Hepatocyte (in vitro differentiated cells): ENCODE measurements at regions not wholly inside any gene's neighbourhood (a gene's known extent, or its start where the extent isn't known, plus 50 kb on each side); places are given as distances from the start of the nearest gene placed in this dataset.
"Not testable (repeated sequence)": the region's sequence is repeated elsewhere in the genome, so short reads cannot be mapped to it uniquely, and the experiment has no call there.

Experiments used
- DNase-seq: peaks from one replicate; pipeline ENCODE4 v3.0.0-alpha.2; 2016; ENCODE audit warnings: low spot score
- H2AFZ ChIP-seq: fragments of 200-600 bp; sonication (generic); 2 replicates; pipeline ENCODE4 v1.6.0; 2016; ENCODE audit warnings: antibody characterized with exemption, mild to moderate bottlenecking
- H3K27ac ChIP-seq: fragments of 200-600 bp; sonication (generic); 2 replicates; pipeline ENCODE4 v1.5.1; 2016; ENCODE audit warnings: mild to moderate bottlenecking
- H3K27me3 ChIP-seq: fragments of 200-600 bp; sonication (generic); 2 replicates; pipeline ENCODE4 v1.6.1; 2016
- H3K36me3 ChIP-seq: fragments of 200-600 bp; sonication (generic); replicated peaks from 2 replicates; pipeline ENCODE4 v1.5.1; 2016; ENCODE audit warnings: low read depth; ENCODE audit not compliant: insufficient read depth
- H3K4me1 ChIP-seq: fragments of 200-600 bp; sonication (generic); 2 replicates; pipeline ENCODE4 v1.5.1; 2016; ENCODE audit warnings: mild to moderate bottlenecking, moderate library complexity; ENCODE audit not compliant: insufficient read depth
- H3K4me2 ChIP-seq: fragments of 200-600 bp; sonication (generic); 2 replicates; pipeline ENCODE4 v1.6.0; 2016
- H3K4me3 ChIP-seq: fragments of 200-600 bp; sonication (generic); 2 replicates; pipeline ENCODE4 v1.5.1; 2016; ENCODE audit warnings: mild to moderate bottlenecking
- H3K79me2 ChIP-seq: fragments of 200-600 bp; sonication (generic); 2 replicates; pipeline ENCODE4 v1.6.0; 2017; ENCODE audit warnings: mild to moderate bottlenecking
- H3K9me2 ChIP-seq: fragments of 200-600 bp; sonication (generic); replicated peaks from 2 replicates; pipeline ENCODE4 v1.6.0; 2017; ENCODE audit warnings: mild to moderate bottlenecking; ENCODE audit not compliant: insufficient read depth
- H3K9me3 ChIP-seq: fragments of 200-600 bp; sonication (generic); 2 replicates; pipeline ENCODE4 v1.5.1; 2016; ENCODE audit warnings: low read depth, mild to moderate bottlenecking
- H4K20me1 ChIP-seq: fragments of 200-600 bp; sonication (generic); 2 replicates; pipeline ENCODE4 v1.6.0; 2016; ENCODE audit warnings: mild to moderate bottlenecking; ENCODE audit not compliant: insufficient read depth, poor library complexity, severe bottlenecking
- EZH2 ChIP-seq: fragments of 200-600 bp; sonication (generic); IDR thresholded peaks from 2 replicates; pipeline ENCODE4 v1.6.1; 2016; ENCODE audit warnings: antibody characterized with exemption, mild to moderate bottlenecking, borderline replicate concordance
- EZH2phosphoT487 ChIP-seq: fragments of 200-600 bp; sonication (generic); IDR thresholded peaks from one replicate; pipeline ENCODE4 v1.6.1; 2018; ENCODE audit warnings: antibody characterized with exemption, mild to moderate bottlenecking, low read depth, moderate library complexity; ENCODE audit not compliant: unreplicated experiment, severe bottlenecking
- WGBS: methylation state at CpG from one replicate; pipeline ENCODE4 v1.1.6; 2016; ENCODE audit warnings: low lambda C conversion rate; ENCODE audit errors: missing lambda C conversion rate; 5-methylcytosine and 5-hydroxymethylcytosine counted together
- TF ChIP-seq, protein P1 (sequence below): fragments of 200-600 bp; sonication (generic); IDR thresholded peaks from 2 replicates; pipeline ENCODE4 v1.5.1; 2016; ENCODE audit warnings: antibody characterized with exemption, mild to moderate bottlenecking; ENCODE audit not compliant: poor library complexity

DNA sequence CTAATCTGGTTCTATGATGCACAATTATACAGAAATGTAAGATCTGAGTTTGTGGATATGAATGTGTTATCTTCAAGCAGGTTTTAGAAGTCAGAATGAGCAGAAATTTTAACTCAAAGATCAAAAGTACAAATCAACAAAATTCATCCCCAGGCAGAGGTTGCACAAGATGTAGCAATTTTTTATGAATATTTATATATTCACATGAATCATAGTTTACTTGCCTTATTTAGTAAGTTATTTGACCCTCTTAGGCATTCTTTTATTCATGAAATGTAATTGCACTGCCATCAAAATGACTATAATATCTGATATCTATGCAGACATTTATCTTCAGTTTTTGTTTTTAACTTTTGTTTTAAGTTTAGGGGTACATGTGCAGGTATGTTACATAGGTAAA, 103.1 kb upstream of the DAZL start:
- Histone ChIP-seq H3K9me3 (no peaks in the 10 kb centered on the region), H4K20me1 (no peaks in the 10 kb centered on the region), H3K36me3 (no peaks in the 10 kb centered on the region), H3K79me2 (no peaks in the 10 kb centered on the region), H3K4me2 (no peak overlapping the region), H3K4me3 (no peak overlapping the region), H3K27me3 (no peaks in the 10 kb centered on the region), H3K4me1 (no peaks in the 10 kb centered on the region), H3K9me2 (no peaks in the 10 kb centered on the region), H3K27ac (no peak overlapping the region), H2AFZ (no peak overlapping the region)
- TF ChIP-seq EZH2phosphoT487: no peak
- TF ChIP-seq, protein P1, sequence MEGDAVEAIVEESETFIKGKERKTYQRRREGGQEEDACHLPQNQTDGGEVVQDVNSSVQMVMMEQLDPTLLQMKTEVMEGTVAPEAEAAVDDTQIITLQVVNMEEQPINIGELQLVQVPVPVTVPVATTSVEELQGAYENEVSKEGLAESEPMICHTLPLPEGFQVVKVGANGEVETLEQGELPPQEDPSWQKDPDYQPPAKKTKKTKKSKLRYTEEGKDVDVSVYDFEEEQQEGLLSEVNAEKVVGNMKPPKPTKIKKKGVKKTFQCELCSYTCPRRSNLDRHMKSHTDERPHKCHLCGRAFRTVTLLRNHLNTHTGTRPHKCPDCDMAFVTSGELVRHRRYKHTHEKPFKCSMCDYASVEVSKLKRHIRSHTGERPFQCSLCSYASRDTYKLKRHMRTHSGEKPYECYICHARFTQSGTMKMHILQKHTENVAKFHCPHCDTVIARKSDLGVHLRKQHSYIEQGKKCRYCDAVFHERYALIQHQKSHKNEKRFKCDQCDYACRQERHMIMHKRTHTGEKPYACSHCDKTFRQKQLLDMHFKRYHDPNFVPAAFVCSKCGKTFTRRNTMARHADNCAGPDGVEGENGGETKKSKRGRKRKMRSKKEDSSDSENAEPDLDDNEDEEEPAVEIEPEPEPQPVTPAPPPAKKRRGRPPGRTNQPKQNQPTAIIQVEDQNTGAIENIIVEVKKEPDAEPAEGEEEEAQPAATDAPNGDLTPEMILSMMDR: no peak
- TF ChIP-seq EZH2: no peak
- no peak for DNase-seq

DNA sequence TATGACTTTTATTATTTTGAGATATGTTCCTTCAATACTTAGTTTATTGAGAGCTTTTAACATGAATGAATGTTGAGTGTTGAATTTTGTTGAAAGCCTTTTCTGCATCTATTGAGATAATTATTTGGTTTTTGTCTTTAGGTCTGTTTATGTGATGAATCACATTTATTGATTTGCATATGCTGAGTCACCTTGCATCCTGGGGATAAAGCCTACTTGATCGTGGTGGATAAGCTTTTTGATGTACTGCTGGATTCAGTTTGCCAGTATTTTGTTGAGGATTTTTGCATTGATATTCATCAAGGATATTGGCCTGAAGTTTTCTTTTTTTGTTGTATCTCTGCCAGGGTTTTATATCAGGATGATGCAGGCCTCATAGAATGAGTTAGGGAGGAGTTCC, 106.5 kb upstream of the DAZL start:
- H3K36me3 ChIP-seq, H3K9me2 ChIP-seq, H2AFZ ChIP-seq: not testable (repeated sequence)

DNA sequence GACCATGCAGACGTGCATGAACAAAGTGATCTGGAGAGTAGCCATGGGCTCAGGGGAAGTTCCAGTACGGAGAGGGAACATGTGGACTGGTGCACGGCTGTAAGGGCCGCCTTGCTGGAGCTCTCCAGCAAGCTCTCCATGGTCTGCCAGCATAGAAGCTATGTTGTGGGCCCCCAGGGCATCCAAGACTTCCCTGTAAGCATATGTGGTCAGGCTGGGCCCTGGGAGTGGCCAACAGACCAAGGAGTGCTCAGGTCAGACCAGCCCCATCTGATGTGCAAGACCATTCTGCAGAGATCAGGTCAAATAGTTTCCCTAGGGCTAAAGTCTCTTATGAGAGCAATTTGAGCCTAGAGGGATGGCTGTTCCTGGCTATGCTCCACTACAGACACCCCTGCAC, 110.1 kb upstream of the DAZL start:
- DNase-seq: no peak
- TF ChIP-seq EZH2 (no peak), EZH2phosphoT487 (no peak)
- TF ChIP-seq, protein P1: no peak
- H3K9me3 ChIP-seq: no peaks in the 10 kb centered on the region
- H3K79me2 ChIP-seq: no peaks in the 10 kb centered on the region
- WGBS: 90% methylated on average over 4 of the region's 4 CpGs
- no peak overlapping the region for H3K4me3 ChIP-seq
- no peaks in the 10 kb centered on the region for H3K36me3 ChIP-seq
- no peaks in the 10 kb centered on the region for H3K27me3 ChIP-seq
- H3K27ac ChIP-seq: no peak overlapping the region
- no peaks in the 10 kb centered on the region for H3K9me2 ChIP-seq
- no peaks in the 10 kb centered on the region for H4K20me1 ChIP-seq
- no peak overlapping the region for H2AFZ ChIP-seq
- no peak overlapping the region for H3K4me2 ChIP-seq
- H3K4me1 ChIP-seq: no peaks in the 10 kb centered on the region

More for the DNA sequence above, 106.5 kb upstream of the DAZL start:
- not testable (repeated sequence) for H3K27ac ChIP-seq, H3K27me3 ChIP-seq, H3K4me2 ChIP-seq, H3K9me3 ChIP-seq, H3K4me1 ChIP-seq, H4K20me1 ChIP-seq, H3K79me2 ChIP-seq, DNase-seq, H3K4me3 ChIP-seq
- 83% methylated on average over 1 of the region's 1 CpG for WGBS

DNA sequence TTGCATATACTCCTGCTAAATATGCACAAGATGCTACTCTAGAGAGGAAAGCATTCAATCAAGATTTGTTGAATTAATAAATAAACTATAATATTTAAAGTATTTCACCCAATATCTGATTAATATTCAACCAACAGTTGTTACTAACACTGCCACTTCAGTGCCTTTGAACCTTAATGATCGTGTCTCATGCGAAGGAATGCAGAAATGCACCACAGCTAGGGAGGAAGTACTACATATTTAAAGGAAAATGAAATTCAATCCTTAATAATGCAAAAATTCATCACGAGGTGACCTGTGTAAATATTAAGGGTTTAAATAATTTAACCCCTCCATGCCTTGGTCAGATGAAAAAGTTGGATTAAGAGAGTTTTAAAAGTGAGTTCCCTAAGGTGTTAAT, 114.2 kb upstream of the DAZL start:
- H3K36me3 ChIP-seq: no peaks in the 10 kb centered on the region
- H3K4me2 ChIP-seq: no peak overlapping the region
- no peak overlapping the region for H2AFZ ChIP-seq
- H3K27me3 ChIP-seq: no peaks in the 10 kb centered on the region
- H4K20me1 ChIP-seq: no peaks in the 10 kb centered on the region
- H3K27ac ChIP-seq: no peak overlapping the region
- 67% methylated on average over 3 of the region's 3 CpGs for WGBS
- H3K4me1 ChIP-seq: no peaks in the 10 kb centered on the region
- no peak overlapping the region for H3K4me3 ChIP-seq
- H3K9me3 ChIP-seq: no peaks in the 10 kb centered on the region
- DNase-seq: no peak
- no peaks in the 10 kb centered on the region for H3K79me2 ChIP-seq
- TF ChIP-seq EZH2 (no peak), EZH2phosphoT487 (no peak)
- TF ChIP-seq, protein P1: no peak
- no peaks in the 10 kb centered on the region for H3K9me2 ChIP-seq
